IMR-90 (cell line): ENCODE measurements at regions not wholly inside any gene's neighbourhood (a gene's known extent, or its start where the extent isn't known, plus 50 kb on each side); places are given as distances from the start of the nearest gene placed in this dataset.
A peak's percentile ranks its signal among the peaks of the same experiment; 100 is the strongest.

Experiments
- ATAC-seq: fragments of 200-7000 bp; cut with Tn5 transposase; 2 replicates; pipeline ENCODE4 v1.9.1; 2020; ENCODE audit warnings: low read depth, mild to moderate bottlenecking, moderate library complexity
- BruUV-seq: library from RNA; stranded (reverse); fragments of 400-500 nt; replicated peaks from 2 replicates; lab custom pipeline; 2021; lab: Mats Ljungman, UMichigan
- CTCF ChIA-PET: fragments of 300-600 bp; formaldehyde crosslinking; extraction: SDS; loops from one replicate; lab custom pipeline; 2021; ENCODE audit warnings: antibody characterized with exemption; lab: Yijun Ruan, JAX
- POLR2A ChIA-PET: fragments of 300-600 bp; sonication (Branson Sonifier 250); formaldehyde crosslinking; loops from one replicate; lab custom pipeline; 2022; ENCODE audit warnings: antibody characterized with exemption; ENCODE audit not compliant: unreplicated experiment; lab: Charles Lee
- DNase-seq: peaks from one replicate; pipeline ENCODE4 v3.0.0; 2013
- H2AFZ ChIP-seq: replicated peaks from 2 replicates; pipeline ENCODE3; 2013; ENCODE audit warnings: low read length, mild to moderate bottlenecking; ENCODE audit not compliant: poor library complexity
- H2AK5ac ChIP-seq: 2 replicates; pipeline ENCODE4 v1.6.1; 2013; ENCODE audit warnings: low read depth, low read length, inconsistent platforms
- H2AK9ac ChIP-seq: replicated peaks from 2 replicates; pipeline ENCODE3; 2013; ENCODE audit warnings: mild to moderate bottlenecking, low read depth, low read length, moderate library complexity; ENCODE audit not compliant: poor library complexity
- H2BK120ac ChIP-seq: 2 replicates; pipeline ENCODE4 v1.6.1; 2013; ENCODE audit warnings: low read depth, low read length, inconsistent platforms
- H2BK15ac ChIP-seq: 3 replicates; pipeline ENCODE4 v1.6.1; 2013; ENCODE audit warnings: low read depth, low read length, inconsistent platforms
- H2BK20ac ChIP-seq: 2 replicates; pipeline ENCODE4 v1.6.1; 2013; ENCODE audit warnings: low read depth, mild to moderate bottlenecking, inconsistent platforms, low read length, moderate library complexity
- H2BK5ac ChIP-seq: 2 replicates; pipeline ENCODE4 v1.6.1; 2013; ENCODE audit warnings: mild to moderate bottlenecking, low read depth, low read length, inconsistent platforms; ENCODE audit not compliant: poor library complexity, severe bottlenecking
- H3K14ac ChIP-seq: replicated peaks from 2 replicates; pipeline ENCODE4 v1.6.1; 2013; ENCODE audit warnings: low read depth, low read length, inconsistent platforms
- H3K18ac ChIP-seq: 2 replicates; pipeline ENCODE4 v1.6.1; 2013; ENCODE audit warnings: low read depth, low read length, control low read depth
- H3K23ac ChIP-seq: 2 replicates; pipeline ENCODE4 v1.6.1; 2013; ENCODE audit warnings: low read depth, low read length, inconsistent platforms
- H3K27ac ChIP-seq: 2 replicates; pipeline ENCODE4 v1.5.1; 2013; ENCODE audit warnings: mild to moderate bottlenecking, control low read depth, low read length; ENCODE audit not compliant: insufficient read depth
- H3K27me3 ChIP-seq: 2 replicates; pipeline ENCODE4 v1.6.1; 2013; ENCODE audit warnings: low read length; ENCODE audit not compliant: control insufficient read depth, insufficient read depth
- H3K36me3 ChIP-seq: 2 replicates; pipeline ENCODE4 v1.6.1; 2013; ENCODE audit warnings: low read length, mixed read lengths; ENCODE audit not compliant: control insufficient read depth, insufficient read depth
- H3K4ac ChIP-seq: 2 replicates; pipeline ENCODE4 v1.6.1; 2013; ENCODE audit warnings: low read depth, low read length, inconsistent platforms
- H3K4me1 ChIP-seq: 2 replicates; pipeline ENCODE4 v1.6.1; 2013; ENCODE audit warnings: low read length, mixed read lengths; ENCODE audit not compliant: control insufficient read depth, insufficient read depth
- H3K4me2 ChIP-seq: 2 replicates; pipeline ENCODE4 v1.6.1; 2013; ENCODE audit warnings: low read depth, mild to moderate bottlenecking, control low read depth, low read length, moderate library complexity
- H3K4me3 ChIP-seq: 2 replicates; pipeline ENCODE4 v1.5.1; 2013; ENCODE audit warnings: low read depth, mild to moderate bottlenecking, control low read depth, low read length, moderate library complexity; ENCODE audit not compliant: insufficient read depth
- H3K56ac ChIP-seq: 2 replicates; pipeline ENCODE4 v1.6.1; 2013; ENCODE audit warnings: low read length, inconsistent platforms; ENCODE audit not compliant: insufficient read depth; ENCODE audit errors: extremely low read depth
- H3K79me1 ChIP-seq, 2 experiments: 2 replicates each; pipeline ENCODE4 v1.6.1; 2013; ENCODE audit warnings: low read length in 2 of 2, inconsistent platforms in 1 of 2, low read depth in 1 of 2
- H3K9ac ChIP-seq: 2 replicates; pipeline ENCODE4 v1.6.1; 2013; ENCODE audit warnings: low read depth, low read length, control low read depth
- H3K9me1 ChIP-seq: 2 replicates; pipeline ENCODE4 v1.6.1; 2013; ENCODE audit warnings: low read length, inconsistent platforms; ENCODE audit not compliant: insufficient read depth
- H3K9me3 ChIP-seq: 2 replicates; pipeline ENCODE4 v1.6.1; 2013; ENCODE audit warnings: low read length; ENCODE audit not compliant: control insufficient read depth, insufficient read depth
- H4K20me1 ChIP-seq: 2 replicates; pipeline ENCODE4 v1.6.1; 2013; ENCODE audit warnings: low read length, inconsistent platforms; ENCODE audit not compliant: insufficient read depth
- H4K5ac ChIP-seq: 2 replicates; pipeline ENCODE4 v1.6.1; 2013; ENCODE audit warnings: mild to moderate bottlenecking, low read depth, low read length, control low read depth
- H4K8ac ChIP-seq, 2 experiments: 2 replicates each; pipeline ENCODE4 v1.6.1; 2013; ENCODE audit warnings: low read depth in 2 of 2, low read length in 2 of 2, control low read depth in 1 of 2, inconsistent platforms in 1 of 2
- H4K91ac ChIP-seq: 2 replicates; pipeline ENCODE4 v1.6.1; 2013; ENCODE audit warnings: low read depth, low read length, inconsistent platforms; ENCODE audit not compliant: insufficient read depth
- FOS ChIP-seq: fragments of 150-350 bp; IDR thresholded peaks from 2 replicates; pipeline ENCODE4 v1.6.1; 2016; ENCODE audit warnings: low read depth, low read length
- MAFK ChIP-seq: IDR thresholded peaks from 2 replicates; pipeline ENCODE4 v1.6.1; 2012; ENCODE audit warnings: low read depth, low read length, improper control_type of control experiment
- MXI1 ChIP-seq: IDR thresholded peaks from 2 replicates; pipeline ENCODE4 v1.6.1; 2012; ENCODE audit warnings: low read depth, mild to moderate bottlenecking, low read length, moderate library complexity, borderline replicate concordance
- RCOR1 ChIP-seq: IDR thresholded peaks from 2 replicates; pipeline ENCODE4 v1.6.1; 2012; ENCODE audit warnings: mild to moderate bottlenecking, low read length, improper control_type of control experiment; ENCODE audit not compliant: insufficient replicate concordance
- SMC3 ChIP-seq: fragments of 150-350 bp; IDR thresholded peaks from 2 replicates; pipeline ENCODE4 v1.6.1; 2016; ENCODE audit warnings: low read depth, mild to moderate bottlenecking, antibody characterized with exemption, low read length, moderate library complexity
- WGBS, 2 experiments: methylation state at CpG; one replicate each; pipeline versions ENCODE4 v1.1.5 to v1.1.7; 2013; ENCODE audit warnings: missing lambda C conversion rate in 2 of 2; ENCODE audit not compliant: insufficient read length in 1 of 2; ENCODE audit errors: extremely low coverage in 2 of 2; 5-methylcytosine and 5-hydroxymethylcytosine counted together
- dilution Hi-C: fragments of 300-500 bp; cut with HindIII; formaldehyde crosslinking; loops from one replicate; pipeline ENCODE4 v1.14.3; 2018; ENCODE audit warnings: low sequenced_read_pairs; ENCODE audit not compliant: unreplicated experiment
- in situ Hi-C: fragments of 300-500 bp; cut with MboI; formaldehyde crosslinking; loops from 3 replicates; pipeline ENCODE4 v1.14.3; 2019; ENCODE audit warnings: low sequenced_read_pairs, inconsistent platforms, mixed read lengths
- intact Hi-C: fragments of 100-400 bp; cut with micrococcal nuclease; formaldehyde crosslinking; loops from 2 replicates; pipeline ENCODE4 v1.10.0; 2022

GRCh38 chr4:53695540-53696463, 104.5 kb upstream of the LNX1 start (continued):
- TF ChIP-seq MXI1 (no peak), SMC3 (no peak)

- H3K4me2 ChIP-seq, result no peak overlapping the region
- ATAC-seq, result no peak
Measured at GRCh38 chr4:53694666-53695065, 103.4 kb upstream of the LNX1 start.

More at GRCh38 chr4:53694666-53695065, 103.4 kb upstream of the LNX1 start:
- Histone ChIP-seq H2AK5ac (0 out of 2 replicates have a peak overlapping the region, but pooled peaks have one; percentile 53), H3K56ac (no peak overlapping the region), H3K18ac (peak overlapping the region; percentile 24; the same call in 1 of the 2 replicates), H2BK15ac (no peak overlapping the region), H2BK20ac (peak overlapping the region; percentile 50; the same call in 1 of the 2 replicates), H3K4me3 (no peak overlapping the region), H4K91ac (no peak overlapping the region; the same call in 1 of the 2 replicates), H3K9me1 (0 out of 2 replicates have a peak, but pooled peaks cover 2% of the 10 kb centered on the region), H3K27me3 (no peaks in the 10 kb centered on the region), H4K20me1 (no peaks in the 10 kb centered on the region), H3K14ac (0 out of 2 replicates have a peak overlapping the region, but pooled peaks have one; percentile 51), H3K79me1 (no peaks in the 10 kb centered on the region), H3K9ac (no peak overlapping the region), H4K8ac (no peak overlapping the region), H3K36me3 (no peaks in the 10 kb centered on the region), H3K4ac (no peak overlapping the region), H2AK9ac (no peak overlapping the region), H3K23ac (no peak overlapping the region), H4K5ac (no peak overlapping the region), H3K27ac (no peak overlapping the region), H3K4me1 (peaks cover 8% of the 10 kb centered on the region; the same call in 1 of the 2 replicates), H2BK120ac (no peak overlapping the region), H2AFZ (no peak overlapping the region), H3K9me3 (no peaks in the 10 kb centered on the region), H2BK5ac (no peak overlapping the region)
- POLR2A ChIA-PET, result no interaction called here
- TF ChIP-seq SMC3 (no peak), FOS (no peak), MAFK (no peak), RCOR1 (no peak)
- no TSS peak for BruUV-seq
- CTCF ChIA-PET, result no interaction called here
- DNase-seq, result no peak
- dilution Hi-C loops (no loop called here), intact Hi-C loops (no loop called here), in situ Hi-C loops (no loop called here)
- WGBS, 2 experiments, result no CpG with 5 or more reads among the region's 2 CpGs
